Astrocyte of the spinal cord (primary cell): ENCODE measurements at regions not wholly inside any gene's neighbourhood (a gene's known extent, or its start where the extent isn't known, plus 50 kb on each side); places are given as distances from the start of the nearest gene placed in this dataset.

ENCODE experiments used
- DNase-seq: peaks from one replicate; pipeline ENCODE4 v3.0.0; 2011; ENCODE audit warnings: low read depth, low spot score
- H3K4me3 ChIP-seq: 2 replicates; pipeline ENCODE4 v1.5.1; 2011; ENCODE audit warnings: low read depth, mild to moderate bottlenecking, low read length, moderate library complexity
- CTCF ChIP-seq: IDR thresholded peaks from 2 replicates; pipeline ENCODE4 v1.5.1; 2012; ENCODE audit warnings: low read depth, mild to moderate bottlenecking, low read length, inconsistent platforms
- in situ Hi-C: cut with HindIII; loops from 2 replicates; pipeline ENCODE4 v1.10.0; 2017; ENCODE audit warnings: low sequenced_read_pairs

GRCh38 chr16:86828653-86829052 lies 250.3 kb downstream of the FOXL1 start:
- no peak for DNase-seq
- H3K4me3 ChIP-seq: no peak overlapping the region
- in situ Hi-C loops: no loop called here
- no peak for TF ChIP-seq CTCF

- no peak for DNase-seq
- TF ChIP-seq CTCF: no peak
- in situ Hi-C loops: no loop called here
- no peak overlapping the region for H3K4me3 ChIP-seq
Measured at GRCh38 chr16:86831366-86831765, 253.0 kb downstream of the FOXL1 start.

- peak; percentile 21 for DNase-seq
- TF ChIP-seq CTCF: no peak
- in situ Hi-C loops: no loop called here
- no peak overlapping the region for H3K4me3 ChIP-seq
Measured at GRCh38 chr16:86833136-86833535, 254.8 kb downstream of the FOXL1 start.

- DNase-seq: peak; percentile 81
- peak; percentile 41 for TF ChIP-seq CTCF
- in situ Hi-C loops: no loop called here
- H3K4me3 ChIP-seq: no peak overlapping the region
Measured at GRCh38 chr16:86834451-86835035, 256.2 kb downstream of the FOXL1 start.

- in situ Hi-C loops: no loop called here
- no peak overlapping the region for H3K4me3 ChIP-seq
- TF ChIP-seq CTCF: no peak
- no peak for DNase-seq
Measured at GRCh38 chr16:86835982-86836381, 257.6 kb downstream of the FOXL1 start.

- H3K4me3 ChIP-seq: no peak overlapping the region
- TF ChIP-seq CTCF: no peak
- peak; percentile 90 for DNase-seq
- in situ Hi-C loops: no loop called here
Measured at GRCh38 chr16:86836503-86837129, 258.3 kb downstream of the FOXL1 start.
